Prostate gland (tissue), 2 donors: ENCODE measurements at regions not wholly inside any gene's neighbourhood (a gene's known extent, or its start where the extent isn't known, plus 50 kb on each side); places are given as distances from the start of the nearest gene placed in this dataset.
"Not testable (repeated sequence)": the region's sequence is repeated elsewhere in the genome, so short reads cannot be mapped to it uniquely, and the experiment has no call there.

ENCODE experiments used
- POLR2A ChIP-seq: fragments of 450-650 bp; IDR thresholded peaks from one replicate; pipeline ENCODE4 v1.6.1; 2016; ENCODE audit warnings: antibody characterized with exemption, mild to moderate bottlenecking
- TF ChIP-seq, protein P1 (sequence below), 4 experiments: fragments of 200-600 bp in 2 of 4; fragments of 450-650 bp in 2 of 4; sonication (generic) in 2 of 4; IDR thresholded peaks; 1 replicate in 3 of 4; 2 replicates in 1 of 4; pipeline ENCODE4 v1.5.1; 2016 to 2019; ENCODE audit warnings: antibody characterized with exemption in 4 of 4, mild to moderate bottlenecking in 2 of 4, moderate library complexity in 2 of 4

DNA sequence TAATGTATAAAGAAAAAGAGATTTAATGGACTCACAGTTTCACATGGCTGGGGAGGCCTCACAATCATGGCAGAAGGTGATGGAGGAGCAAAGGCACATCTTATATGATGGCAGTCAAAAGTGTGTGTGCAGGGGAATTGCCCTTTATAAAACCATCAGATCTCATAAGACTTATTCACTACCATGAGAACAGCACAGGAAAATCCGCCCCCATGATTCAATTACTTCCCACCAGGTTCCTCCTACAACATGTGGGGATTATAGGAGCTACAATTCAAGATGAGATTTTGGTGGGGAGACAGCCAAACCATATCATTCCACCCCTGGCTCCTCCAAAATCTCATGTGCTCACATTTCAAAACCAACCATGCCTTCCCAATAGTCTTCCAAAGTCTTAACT, 82.5 kb upstream of the ANKRD1 start:
- TF ChIP-seq, protein P1, sequence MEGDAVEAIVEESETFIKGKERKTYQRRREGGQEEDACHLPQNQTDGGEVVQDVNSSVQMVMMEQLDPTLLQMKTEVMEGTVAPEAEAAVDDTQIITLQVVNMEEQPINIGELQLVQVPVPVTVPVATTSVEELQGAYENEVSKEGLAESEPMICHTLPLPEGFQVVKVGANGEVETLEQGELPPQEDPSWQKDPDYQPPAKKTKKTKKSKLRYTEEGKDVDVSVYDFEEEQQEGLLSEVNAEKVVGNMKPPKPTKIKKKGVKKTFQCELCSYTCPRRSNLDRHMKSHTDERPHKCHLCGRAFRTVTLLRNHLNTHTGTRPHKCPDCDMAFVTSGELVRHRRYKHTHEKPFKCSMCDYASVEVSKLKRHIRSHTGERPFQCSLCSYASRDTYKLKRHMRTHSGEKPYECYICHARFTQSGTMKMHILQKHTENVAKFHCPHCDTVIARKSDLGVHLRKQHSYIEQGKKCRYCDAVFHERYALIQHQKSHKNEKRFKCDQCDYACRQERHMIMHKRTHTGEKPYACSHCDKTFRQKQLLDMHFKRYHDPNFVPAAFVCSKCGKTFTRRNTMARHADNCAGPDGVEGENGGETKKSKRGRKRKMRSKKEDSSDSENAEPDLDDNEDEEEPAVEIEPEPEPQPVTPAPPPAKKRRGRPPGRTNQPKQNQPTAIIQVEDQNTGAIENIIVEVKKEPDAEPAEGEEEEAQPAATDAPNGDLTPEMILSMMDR (IDR thresholded peaks at IDR 0.05): not testable (repeated sequence)
- TF ChIP-seq POLR2A: not testable (repeated sequence)
